Chondrocyte (in vitro differentiated cells): ENCODE measurements at regions not wholly inside any gene's neighbourhood (a gene's known extent, or its start where the extent isn't known, plus 50 kb on each side); places are given as distances from the start of the nearest gene placed in this dataset.
A peak's percentile ranks its signal among the peaks of the same experiment; 100 is the strongest.

Experiments used
- DNase-seq: peaks from one replicate; pipeline ENCODE4 v3.0.0; 2021; ENCODE audit warnings: mixed read lengths, low spot score
- H3K27ac Mint-ChIP-seq: one replicate; pipeline ENCODE4 v1.8.0; 2021; ENCODE audit warnings: mild to moderate bottlenecking, moderate library complexity, mixed read lengths; ENCODE audit not compliant: unreplicated experiment
- H3K27me3 Mint-ChIP-seq: 2 replicates; pipeline ENCODE4 v1.8.0; 2021; ENCODE audit warnings: low read depth, mixed read lengths
- H3K36me3 Mint-ChIP-seq: 2 replicates; pipeline ENCODE4 v1.8.0; 2021; ENCODE audit warnings: low read depth, mixed read lengths
- H3K4me1 Mint-ChIP-seq: 2 replicates; pipeline ENCODE4 v1.8.0; 2021; ENCODE audit warnings: low read depth, mild to moderate bottlenecking, mixed read lengths
- H3K4me3 Mint-ChIP-seq: one replicate; pipeline ENCODE4 v1.8.0; 2021; ENCODE audit warnings: mild to moderate bottlenecking, moderate library complexity, mixed read lengths; ENCODE audit not compliant: unreplicated experiment
- H3K9me3 Mint-ChIP-seq: 2 replicates; pipeline ENCODE4 v1.8.0; 2021; ENCODE audit warnings: low read depth, mixed read lengths
- TF ChIP-seq, protein P1 (sequence below): fragments of 200-600 bp; sonication (generic); IDR thresholded peaks from 2 replicates; pipeline ENCODE4 v1.5.0; 2021; ENCODE audit warnings: antibody characterized with exemption, mild to moderate bottlenecking, moderate library complexity

GRCh38 chr9:91028166-91028827 is 226.7 kb downstream of the SYK start:
- Mint-ChIP-seq H3K4me3 (no peak overlapping the region), H3K27me3 (no peaks in the 10 kb centered on the region), H3K4me1 (no peaks in the 10 kb centered on the region), H3K36me3 (peaks cover 2% of the 10 kb centered on the region), H3K9me3 (peaks cover 3% of the 10 kb centered on the region), H3K27ac (no peak overlapping the region)
- TF ChIP-seq, protein P1, sequence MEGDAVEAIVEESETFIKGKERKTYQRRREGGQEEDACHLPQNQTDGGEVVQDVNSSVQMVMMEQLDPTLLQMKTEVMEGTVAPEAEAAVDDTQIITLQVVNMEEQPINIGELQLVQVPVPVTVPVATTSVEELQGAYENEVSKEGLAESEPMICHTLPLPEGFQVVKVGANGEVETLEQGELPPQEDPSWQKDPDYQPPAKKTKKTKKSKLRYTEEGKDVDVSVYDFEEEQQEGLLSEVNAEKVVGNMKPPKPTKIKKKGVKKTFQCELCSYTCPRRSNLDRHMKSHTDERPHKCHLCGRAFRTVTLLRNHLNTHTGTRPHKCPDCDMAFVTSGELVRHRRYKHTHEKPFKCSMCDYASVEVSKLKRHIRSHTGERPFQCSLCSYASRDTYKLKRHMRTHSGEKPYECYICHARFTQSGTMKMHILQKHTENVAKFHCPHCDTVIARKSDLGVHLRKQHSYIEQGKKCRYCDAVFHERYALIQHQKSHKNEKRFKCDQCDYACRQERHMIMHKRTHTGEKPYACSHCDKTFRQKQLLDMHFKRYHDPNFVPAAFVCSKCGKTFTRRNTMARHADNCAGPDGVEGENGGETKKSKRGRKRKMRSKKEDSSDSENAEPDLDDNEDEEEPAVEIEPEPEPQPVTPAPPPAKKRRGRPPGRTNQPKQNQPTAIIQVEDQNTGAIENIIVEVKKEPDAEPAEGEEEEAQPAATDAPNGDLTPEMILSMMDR, result no peak
- DNase-seq, result no peak

- H3K9me3 Mint-ChIP-seq, result peaks cover 3% of the 10 kb centered on the region
- no peak overlapping the region for H3K4me3 Mint-ChIP-seq
- H3K27ac Mint-ChIP-seq, result no peak overlapping the region
- DNase-seq, result no peak
- TF ChIP-seq, protein P1, result no peak
- peaks cover 2% of the 10 kb centered on the region for H3K36me3 Mint-ChIP-seq
- H3K4me1 Mint-ChIP-seq, result no peaks in the 10 kb centered on the region
- H3K27me3 Mint-ChIP-seq, result no peaks in the 10 kb centered on the region
Measured at GRCh38 chr9:91029650-91030361, 228.2 kb downstream of the SYK start.

GRCh38 chr9:91032121-91032531 is 230.5 kb downstream of the SYK start:
- Mint-ChIP-seq H3K27me3 (no peaks in the 10 kb centered on the region), H3K27ac (no peak overlapping the region), H3K9me3 (peaks cover 3% of the 10 kb centered on the region), H3K36me3 (no peaks in the 10 kb centered on the region), H3K4me1 (peaks cover 2% of the 10 kb centered on the region), H3K4me3 (no peak overlapping the region)
- DNase-seq, result peak; percentile 66
- TF ChIP-seq, protein P1, result no peak

- TF ChIP-seq, protein P1, result no peak
- peak; percentile 59 for DNase-seq
- no peaks in the 10 kb centered on the region for H3K27me3 Mint-ChIP-seq
- peaks cover 3% of the 10 kb centered on the region for H3K9me3 Mint-ChIP-seq
- no peak overlapping the region for H3K4me3 Mint-ChIP-seq
- no peaks in the 10 kb centered on the region for H3K36me3 Mint-ChIP-seq
- no peak overlapping the region for H3K27ac Mint-ChIP-seq
- H3K4me1 Mint-ChIP-seq, result peaks cover 14% of the 10 kb centered on the region
Measured at GRCh38 chr9:91033270-91033669, 231.7 kb downstream of the SYK start.

DNA sequence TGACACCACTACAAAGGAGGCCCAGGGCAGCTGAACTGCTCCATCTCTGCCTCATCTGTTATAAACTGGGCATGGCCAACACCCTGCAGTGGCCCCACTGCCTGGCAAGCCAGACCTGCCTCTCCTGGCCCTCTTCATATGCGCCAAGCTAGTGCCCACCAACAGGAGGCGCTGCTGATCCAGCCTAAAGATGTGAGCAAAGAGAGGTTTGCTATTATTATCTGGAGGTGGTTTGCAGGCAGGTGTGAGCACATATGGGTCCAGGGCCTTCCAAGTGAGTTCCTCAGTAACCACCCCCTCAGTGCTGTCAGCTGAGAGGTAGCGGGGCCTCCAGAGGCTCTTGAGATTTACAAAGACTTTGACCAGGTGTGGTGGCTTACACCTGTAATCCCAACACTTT is 232.2 kb downstream of the SYK start:
- TF ChIP-seq, protein P1, result peak; percentile 70
- Mint-ChIP-seq H3K27ac (no peak overlapping the region), H3K4me3 (no peak overlapping the region), H3K36me3 (no peaks in the 10 kb centered on the region), H3K9me3 (no peaks in the 10 kb centered on the region), H3K27me3 (no peaks in the 10 kb centered on the region), H3K4me1 (peaks cover 18% of the 10 kb centered on the region)
- peak; percentile 54 for DNase-seq
